GM19238 (cell line): ENCODE measurements at regions not wholly inside any gene's neighbourhood (a gene's known extent, or its start where the extent isn't known, plus 50 kb on each side); places are given as distances from the start of the nearest gene placed in this dataset.

ENCODE experiments used
- DNase-seq: peaks from one replicate; pipeline ENCODE4 v3.0.0; 2011; ENCODE audit warnings: low spot score; ENCODE audit not compliant: insufficient read length

DNA sequence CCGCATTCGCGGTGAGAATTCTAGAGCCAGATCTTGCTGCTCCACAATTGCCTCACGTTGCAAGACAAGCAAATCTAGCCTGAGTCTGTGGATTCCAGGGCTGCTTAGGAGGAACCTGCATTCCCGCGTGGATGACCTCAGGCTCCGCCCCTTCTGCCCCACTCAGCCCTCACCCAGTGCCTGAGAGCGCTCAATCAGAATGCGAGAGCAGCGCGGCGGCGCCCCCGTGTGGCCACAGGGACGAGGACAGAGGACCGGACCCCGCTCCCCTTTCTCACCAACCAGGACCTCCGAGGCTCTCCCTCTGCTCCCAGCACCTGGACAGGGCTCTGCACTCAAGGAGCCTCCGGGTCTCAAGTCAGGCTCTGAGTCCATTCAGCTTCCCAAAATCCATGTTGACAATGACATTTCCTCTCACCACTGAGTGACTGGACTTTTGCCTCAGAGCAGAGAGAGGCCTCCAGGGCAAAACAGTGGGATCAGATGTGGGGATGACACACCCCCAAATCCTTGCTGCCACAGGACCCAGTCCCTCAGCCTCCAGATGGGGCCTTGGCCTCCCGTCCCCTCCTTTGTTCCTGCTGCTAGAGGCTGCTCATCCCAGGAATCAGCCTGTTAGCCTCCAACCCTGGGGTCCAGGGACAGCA is 52.0 kb downstream of the RPP21 start:
- DNase-seq = peak; percentile 76

DNA sequence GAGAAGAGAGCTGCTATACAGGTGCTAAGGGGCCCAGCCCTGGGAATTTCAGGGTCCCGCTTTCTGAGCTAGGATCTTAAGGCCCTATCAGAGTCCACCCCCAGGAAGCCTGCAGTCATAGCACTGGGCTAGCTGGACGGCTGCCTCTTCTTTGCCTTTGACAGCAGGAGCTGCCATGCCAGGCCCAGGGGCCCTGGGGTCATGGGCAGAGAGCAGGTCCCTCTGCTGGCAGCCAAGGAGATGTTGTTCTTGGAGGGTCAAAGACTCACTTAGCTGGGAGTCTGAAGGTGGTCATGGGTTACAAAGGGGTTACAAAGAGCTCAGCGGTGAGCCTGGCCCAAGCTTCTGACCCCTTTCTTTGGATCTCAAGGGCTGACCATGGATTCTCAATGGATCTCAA is 52.7 kb downstream of the RPP21 start:
- DNase-seq = no peak

DNA sequence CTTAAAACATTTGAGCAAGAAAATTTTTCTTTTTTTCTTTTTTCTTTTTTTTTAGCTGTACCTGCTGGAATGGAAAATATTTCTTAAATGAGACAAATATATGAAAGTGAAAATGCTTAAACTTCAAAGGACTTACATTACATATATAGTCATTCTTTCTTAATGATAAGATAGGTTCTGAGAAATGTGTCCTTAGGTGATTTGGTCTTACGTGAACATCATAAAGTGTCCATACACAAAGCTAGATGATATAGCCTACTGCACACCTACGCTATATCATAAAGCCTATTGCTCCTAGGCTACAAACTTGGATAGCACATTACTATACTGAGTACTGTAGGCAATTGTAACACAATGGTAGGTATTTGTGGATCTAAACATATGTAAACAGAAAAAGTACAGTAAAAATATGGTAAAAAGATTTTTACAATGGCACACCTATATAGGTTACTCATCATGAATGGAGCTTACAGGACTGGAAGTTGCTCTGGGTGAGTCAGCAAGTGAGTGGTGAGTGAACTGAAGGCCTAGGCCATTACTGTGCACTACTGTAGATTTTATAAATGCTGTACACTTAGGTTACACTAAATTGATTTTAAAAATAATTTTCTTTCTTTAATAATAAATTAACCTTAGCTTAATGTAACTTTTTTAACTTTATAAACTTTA is 54.6 kb downstream of the RPP21 start:
- no peak for DNase-seq

DNA sequence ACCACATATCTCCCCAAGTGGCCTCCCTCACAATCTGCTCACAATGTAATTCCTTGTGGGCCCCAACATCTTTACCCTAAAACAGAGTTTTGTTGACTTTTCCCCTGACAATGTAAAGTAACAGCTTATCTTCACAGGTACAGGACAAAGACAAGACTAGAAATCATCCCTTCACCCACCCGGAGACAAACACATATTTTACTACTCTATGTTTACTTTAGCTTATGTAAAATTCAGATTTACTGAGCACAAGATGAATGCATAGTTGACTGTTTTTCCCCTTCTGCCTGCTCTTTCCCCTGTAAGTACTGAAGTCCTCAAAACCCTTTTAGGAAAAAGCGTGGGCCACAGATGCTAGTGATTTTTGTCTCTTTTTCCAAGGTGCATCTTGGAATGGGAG is 61.0 kb downstream of the RPP21 start:
- DNase-seq = no peak

DNA sequence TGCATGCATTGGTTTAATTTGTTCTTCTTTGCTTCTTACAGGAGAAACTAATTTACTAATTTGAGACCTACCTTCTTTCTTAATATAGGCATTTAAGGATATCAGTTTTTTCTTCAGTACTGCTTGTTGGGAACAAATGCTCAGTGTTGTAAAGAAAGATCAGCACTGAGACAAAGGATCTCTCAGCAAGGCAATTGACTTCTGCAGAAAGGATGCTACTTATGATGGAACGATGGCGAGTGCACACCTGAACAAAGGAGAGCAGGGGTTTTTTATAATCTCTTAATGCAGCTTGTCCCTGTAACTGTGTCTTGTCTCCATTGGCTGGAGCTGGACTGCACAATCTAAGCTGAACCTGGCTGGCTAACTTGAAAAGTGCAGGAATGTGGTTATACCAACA is 64.2 kb downstream of the RPP21 start:
- DNase-seq = no peak

DNA sequence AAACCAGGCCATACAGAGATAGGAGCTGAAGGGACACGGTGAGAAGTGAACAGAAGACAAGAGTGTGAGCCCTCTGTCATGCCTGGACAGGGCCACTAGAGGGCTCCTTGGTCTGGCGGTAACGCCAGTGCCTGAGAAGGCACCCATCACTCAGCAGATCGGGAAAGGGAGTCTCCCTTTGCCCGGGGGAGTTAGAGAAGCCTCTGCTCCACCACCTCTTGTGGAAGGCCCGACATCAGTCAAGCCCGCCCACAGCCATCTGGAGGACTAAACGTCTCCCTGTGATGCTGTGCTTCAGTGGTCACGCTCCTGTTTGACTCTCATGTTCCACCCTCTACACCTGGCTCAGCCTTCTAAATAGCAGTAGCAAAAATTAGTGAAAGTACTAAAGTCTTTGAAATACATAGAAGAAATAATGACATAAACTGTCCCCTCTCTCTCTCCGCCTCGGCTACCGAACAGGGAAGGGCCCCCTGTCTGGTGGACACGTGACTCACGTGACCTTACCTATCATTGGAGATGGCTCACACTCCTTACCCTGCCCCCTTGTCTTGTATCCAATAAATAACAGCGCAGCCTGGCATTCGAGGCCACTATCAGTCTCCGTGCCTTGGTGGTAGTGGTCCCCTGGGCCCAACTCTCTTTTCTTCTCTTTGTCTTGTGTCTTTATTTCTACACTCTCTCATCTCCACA is 66.7 kb downstream of the RPP21 start:
- DNase-seq = no peak

DNA sequence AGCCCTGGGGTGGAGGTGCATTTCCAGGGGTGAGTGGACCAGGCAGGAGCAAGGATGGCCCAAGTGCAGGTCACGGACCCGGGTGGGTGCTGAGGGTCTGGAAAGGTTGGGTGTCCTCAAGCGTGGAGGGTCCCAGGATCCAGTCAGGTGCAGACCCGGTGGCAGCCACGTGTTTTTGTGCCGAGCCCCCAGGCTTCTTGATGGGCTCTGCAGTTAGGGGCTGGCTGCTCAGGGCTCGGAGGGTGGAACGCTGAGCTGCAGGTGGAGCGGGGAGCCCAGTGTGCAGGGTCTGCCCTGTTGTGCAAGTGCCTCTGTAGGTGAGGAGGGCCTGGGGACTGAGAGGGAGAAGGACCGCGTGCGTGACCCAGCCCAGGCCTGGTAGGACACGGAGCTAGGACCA is 70.9 kb upstream of the HLA-E start:
- no peak for DNase-seq

DNA sequence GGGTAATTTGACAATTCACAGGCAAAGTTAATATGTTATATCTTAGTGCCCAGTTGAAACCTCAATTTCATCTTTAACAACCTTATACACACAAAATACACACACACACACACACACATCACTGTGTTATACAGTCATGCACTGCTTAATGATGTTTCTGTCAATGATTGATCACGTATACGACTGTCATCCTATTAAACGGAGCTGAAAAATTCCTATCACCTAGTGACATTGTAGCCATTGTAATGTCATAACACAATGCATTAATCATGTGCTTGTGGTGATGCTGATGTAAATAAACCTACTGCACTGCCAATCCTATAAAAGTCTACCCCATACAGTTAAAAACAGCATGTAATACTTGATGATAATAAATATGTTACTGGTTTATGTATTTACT is 64.8 kb upstream of the HLA-E start:
- no peak for DNase-seq
